G401 (cell line): ENCODE measurements at regions not wholly inside any gene's neighbourhood (a gene's known extent, or its start where the extent isn't known, plus 50 kb on each side); places are given as distances from the start of the nearest gene placed in this dataset.
"Not testable (repeated sequence)": the region's sequence is repeated elsewhere in the genome, so short reads cannot be mapped to it uniquely, and the experiment has no call there.

Experiments
- DNase-seq: peaks from one replicate; pipeline ENCODE4 v3.0.0-alpha.2; 2015; ENCODE audit warnings: low spot score
- in situ Hi-C: cut with HindIII; loops from 2 replicates; pipeline ENCODE4 v1.10.0; 2016; ENCODE audit warnings: low sequenced_read_pairs, mixed read lengths

GRCh38 chr7:137122145-137122544, 221.4 kb downstream of the PTN start:
- in situ Hi-C loops, result no loop called here
- DNase-seq, result no peak

- in situ Hi-C loops, result no loop called here
- DNase-seq, result no peak
Measured at GRCh38 chr7:137120690-137121089, 222.8 kb downstream of the PTN start.

GRCh38 chr7:137110535-137110934, 233.0 kb downstream of the PTN start:
- in situ Hi-C loops, result no loop called here
- no peak for DNase-seq

GRCh38 chr7:137110091-137110509, 233.4 kb downstream of the PTN start:
- no peak for DNase-seq
- in situ Hi-C loops, result no loop called here

GRCh38 chr7:137107802-137108201, 235.7 kb downstream of the PTN start:
- in situ Hi-C loops, DNase-seq: not testable (repeated sequence)

GRCh38 chr7:137103526-137103925, 235.1 kb downstream of the CHRM2 start:
- in situ Hi-C loops, DNase-seq: not testable (repeated sequence)

GRCh38 chr7:137097111-137097510, 228.7 kb downstream of the CHRM2 start:
- in situ Hi-C loops, result no loop called here
- DNase-seq, result no peak

GRCh38 chr7:137096607-137097006, 228.2 kb downstream of the CHRM2 start:
- DNase-seq, result no peak
- in situ Hi-C loops, result no loop called here

- in situ Hi-C loops, result no loop called here
- no peak for DNase-seq
Measured at GRCh38 chr7:137093198-137093597, 224.7 kb downstream of the CHRM2 start.

- in situ Hi-C loops, result no loop called here
- DNase-seq, result peak; percentile 12
Measured at GRCh38 chr7:137091396-137091795, 222.9 kb downstream of the CHRM2 start.

GRCh38 chr7:137086896-137087295, 218.4 kb downstream of the CHRM2 start:
- in situ Hi-C loops, result no loop called here
- DNase-seq, result no peak

- DNase-seq, result peak; percentile 83
- in situ Hi-C loops, result no loop called here
Measured at GRCh38 chr7:137084607-137085380, 216.3 kb downstream of the CHRM2 start.

- in situ Hi-C loops, result no loop called here
- DNase-seq, result no peak
Measured at GRCh38 chr7:137082391-137082790, 213.9 kb downstream of the CHRM2 start.

- DNase-seq, result peak; percentile 90
Measured at GRCh38 chr7:137081321-137082093, 213.1 kb downstream of the CHRM2 start.

GRCh38 chr7:137080516-137081203, 212.2 kb downstream of the CHRM2 start:
- peak; percentile 27 for DNase-seq
- in situ Hi-C loops, result no loop called here

More at GRCh38 chr7:137081321-137082093, 213.1 kb downstream of the CHRM2 start:
- in situ Hi-C loops, result no loop called here

- in situ Hi-C loops, result no loop called here
- DNase-seq, result no peak
Measured at GRCh38 chr7:137078781-137079180, 210.3 kb downstream of the CHRM2 start.

GRCh38 chr7:137074391-137075030, 206.1 kb downstream of the CHRM2 start:
- no peak for DNase-seq
- in situ Hi-C loops, result no loop called here

GRCh38 chr7:137073571-137074325, 205.3 kb downstream of the CHRM2 start:
- in situ Hi-C loops, result no loop called here
- no peak for DNase-seq
